SK-N-SH treated with all-trans-retinoic acid at 6 μM for 48 hours (cell line): ENCODE measurements at regions not wholly inside any gene's neighbourhood (a gene's known extent, or its start where the extent isn't known, plus 50 kb on each side); places are given as distances from the start of the nearest gene placed in this dataset.
"Not testable (repeated sequence)": the region's sequence is repeated elsewhere in the genome, so short reads cannot be mapped to it uniquely, and the experiment has no call there.

Source experiments
- PATZ1 ChIP-seq: fragments of 250-450 bp; sonication (Bioruptor Pico); IDR thresholded peaks from 2 replicates; pipeline ENCODE4 v1.8.0; 2020; ENCODE audit warnings: mild to moderate bottlenecking, moderate library complexity, borderline replicate concordance
- TCF4 ChIP-seq: fragments of 250-450 bp; sonication (Bioruptor Pico); IDR thresholded peaks from 2 replicates; pipeline ENCODE4 v1.8.0; 2021; ENCODE audit warnings: mild to moderate bottlenecking, moderate library complexity, borderline replicate concordance
- ZFP3 ChIP-seq: fragments of 250-450 bp; sonication (Bioruptor Pico); IDR thresholded peaks from 2 replicates; pipeline ENCODE4 v1.5.0; 2020; ENCODE audit warnings: mild to moderate bottlenecking, moderate library complexity
- ZFP30 ChIP-seq: fragments of 450-650 bp; formaldehyde crosslinking; IDR thresholded peaks from 2 replicates; pipeline ENCODE4 v1.5.0; 2022; ENCODE audit warnings: mild to moderate bottlenecking, moderate library complexity

GRCh38 chr10:3874610-3874989 is 89.6 kb upstream of the KLF6 start:
- TF ChIP-seq PATZ1, ZFP30, ZFP3, TCF4 (CRISPR knock-in tag): not testable (repeated sequence)
